PC-9 (cell line): ENCODE measurements at regions not wholly inside any gene's neighbourhood (a gene's known extent, or its start where the extent isn't known, plus 50 kb on each side); places are given as distances from the start of the nearest gene placed in this dataset.
"Not testable (repeated sequence)": the region's sequence is repeated elsewhere in the genome, so short reads cannot be mapped to it uniquely, and the experiment has no call there.

ENCODE experiments used
- BruUV-seq: library from RNA; stranded (reverse); fragments of 400-500 nt; replicated peaks from 2 replicates; lab custom pipeline; 2021; lab: Mats Ljungman, UMichigan
- CTCF ChIA-PET: fragments of 300-600 bp; sonication (Branson Sonifier 250); formaldehyde crosslinking; loops from one replicate; lab custom pipeline; 2022; ENCODE audit warnings: antibody characterized with exemption; lab: Charles Lee
- POLR2A ChIA-PET: fragments of 300-600 bp; sonication (Branson Sonifier 250); formaldehyde crosslinking; loops from one replicate; lab custom pipeline; 2022; ENCODE audit warnings: antibody characterized with exemption; ENCODE audit not compliant: unreplicated experiment; lab: Charles Lee
- DNase-seq, 2 experiments: peaks; one replicate each; pipeline versions ENCODE4 v3.0.0 to v3.0.0-alpha.2; 2015 to 2022; ENCODE audit warnings: mixed read lengths in 1 of 2
- H2AFZ ChIP-seq: fragments of 200-600 bp; sonication (generic); 2 replicates; pipeline ENCODE4 v1.8.1; 2017; ENCODE audit warnings: antibody characterized with exemption
- H3F3A ChIP-seq: fragments of 200-600 bp; sonication (generic); 2 replicates; pipeline ENCODE4 v1.8.1; 2017; ENCODE audit warnings: antibody characterized with exemption, mild to moderate bottlenecking, low read depth; ENCODE audit not compliant: insufficient read depth
- H3K27ac ChIP-seq: fragments of 200-600 bp; sonication (generic); 2 replicates; pipeline ENCODE4 v1.6.1; 2016; ENCODE audit warnings: mixed run types
- H3K27me3 ChIP-seq: fragments of 200-600 bp; sonication (generic); 2 replicates; pipeline ENCODE4 v1.6.1; 2016; ENCODE audit warnings: low read depth, mixed run types; ENCODE audit not compliant: insufficient read depth
- H3K36me3 ChIP-seq: fragments of 200-600 bp; sonication (generic); 2 replicates; pipeline ENCODE4 v1.6.1; 2016; ENCODE audit warnings: low read depth, mixed run types
- H3K4me1 ChIP-seq: fragments of 200-600 bp; sonication (generic); replicated peaks from 2 replicates; pipeline ENCODE4 v1.6.1; 2016; ENCODE audit warnings: mixed run types; ENCODE audit not compliant: insufficient read depth
- H3K4me2 ChIP-seq: fragments of 200-600 bp; sonication (generic); 2 replicates; pipeline ENCODE4 v1.6.1; 2017; ENCODE audit warnings: mixed run types
- H3K4me3 ChIP-seq: fragments of 200-600 bp; sonication (generic); 2 replicates; pipeline ENCODE4 v1.6.1; 2016; ENCODE audit warnings: mixed run types
- H3K79me2 ChIP-seq: fragments of 200-600 bp; sonication (generic); 2 replicates; pipeline ENCODE4 v1.6.1; 2017; ENCODE audit warnings: low read depth, mixed run types
- H3K9me2 ChIP-seq: fragments of 200-600 bp; sonication (generic); 2 replicates; pipeline ENCODE4 v1.8.1; 2017; ENCODE audit warnings: mild to moderate bottlenecking; ENCODE audit not compliant: insufficient read depth
- H3K9me3 ChIP-seq: fragments of 200-600 bp; sonication (generic); 2 replicates; pipeline ENCODE4 v1.8.1; 2016; ENCODE audit warnings: low read depth; ENCODE audit not compliant: insufficient read depth
- H4K20me1 ChIP-seq: fragments of 200-600 bp; sonication (generic); 2 replicates; pipeline ENCODE4 v1.8.1; 2017; ENCODE audit not compliant: insufficient read depth
- CTCF ChIP-seq: fragments of 200-600 bp; sonication (generic); conservative IDR thresholded peaks from 2 replicates; pipeline ENCODE4 v1.6.1; 2017; ENCODE audit warnings: mixed run types, antibody characterized with exemption, mild to moderate bottlenecking, moderate library complexity
- EZH2 ChIP-seq: fragments of 200-600 bp; sonication (generic); IDR thresholded peaks from 2 replicates; pipeline ENCODE4 v1.8.0; 2017; ENCODE audit warnings: antibody characterized with exemption, low read depth
- intact Hi-C: fragments of 100-400 bp; cut with micrococcal nuclease; formaldehyde crosslinking; loops from one replicate; pipeline ENCODE4 v1.10.0; 2022; ENCODE audit not compliant: unreplicated experiment

GRCh38 chr5:28397502-28397941, 1359.1 kb upstream of the CDH9 start:
- H2AFZ ChIP-seq = peak overlapping the region; percentile 29; the same call in 1 of the 2 replicates
- ChIA-PET POLR2A (interaction anchor here (0.6 kb wide), 1 partner anchor 11 kb away, joined by 5 read pairs; no protein-coding TSS in a partner anchor), CTCF (no interaction called here)
- TF ChIP-seq EZH2 = no peak
- no peak for TF ChIP-seq CTCF
- no peak overlapping the region for H3K27ac ChIP-seq
- no peak overlapping the region for H3K4me3 ChIP-seq
- no peaks in the 10 kb centered on the region for H3K36me3 ChIP-seq
- intact Hi-C loops = no loop called here
- peak in 1 of 2 experiments; percentile 20 for DNase-seq
- H4K20me1 ChIP-seq = no peaks in the 10 kb centered on the region
- BruUV-seq = no TSS peak
- no peaks in the 10 kb centered on the region for H3K9me2 ChIP-seq
- H3K4me2 ChIP-seq = no peak overlapping the region
- no peaks in the 10 kb centered on the region for H3K79me2 ChIP-seq
- H3K4me1 ChIP-seq = no peaks in the 10 kb centered on the region
- H3K27me3 ChIP-seq = no peaks in the 10 kb centered on the region
- no peaks in the 10 kb centered on the region for H3K9me3 ChIP-seq
- no peaks in the 10 kb centered on the region for H3F3A ChIP-seq

DNA sequence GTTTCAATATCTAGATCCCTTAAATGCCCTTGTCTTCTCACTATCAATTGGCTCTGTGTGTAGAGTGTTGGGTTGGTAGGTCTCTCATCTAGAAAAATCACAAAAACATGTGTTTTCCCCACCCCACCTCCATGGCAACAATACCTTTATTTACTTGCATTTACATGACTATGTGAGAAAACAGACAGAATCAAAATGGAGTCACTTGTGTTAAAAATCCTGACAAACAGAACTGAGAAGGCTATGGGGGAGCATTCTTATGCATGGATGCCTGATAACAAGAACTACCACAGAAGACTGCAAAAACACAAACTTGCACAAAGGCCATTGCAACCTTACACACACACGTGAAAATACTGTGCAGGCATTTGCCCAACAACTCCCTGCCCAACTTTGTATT, 1352.9 kb upstream of the CDH9 start:
- BruUV-seq = no TSS peak

DNA sequence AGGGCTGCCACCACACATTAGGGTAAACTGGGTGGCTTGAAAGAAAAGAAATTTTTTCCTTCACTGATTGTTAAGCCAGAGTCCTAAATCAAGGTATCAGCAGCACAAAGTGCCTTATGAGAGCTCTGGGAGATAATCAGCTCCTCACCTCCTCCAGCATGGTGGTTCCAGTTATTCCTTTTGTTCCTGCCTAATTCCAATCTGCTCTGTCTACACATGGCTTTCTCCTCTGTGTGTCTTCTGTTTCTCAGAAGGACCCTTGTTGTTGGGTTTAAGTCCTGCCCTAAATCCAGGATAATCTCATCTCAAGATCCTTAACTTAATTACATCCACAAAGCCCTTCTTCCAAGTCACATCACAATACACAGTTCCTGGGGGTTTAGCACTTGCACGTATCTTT, 1352.0 kb upstream of the CDH9 start:
- H3K79me2 ChIP-seq = no peaks in the 10 kb centered on the region
- no peaks in the 10 kb centered on the region for H4K20me1 ChIP-seq
- H3K9me2 ChIP-seq = peaks cover 5% of the 10 kb centered on the region; the same call in 1 of the 2 replicates
- no TSS peak for BruUV-seq
- POLR2A ChIA-PET = no interaction called here
- CTCF ChIA-PET = no interaction called here
- H3K4me1 ChIP-seq = no peaks in the 10 kb centered on the region
- H2AFZ ChIP-seq = no peak overlapping the region
- no peak overlapping the region for H3K4me2 ChIP-seq
- no peak overlapping the region for H3K27ac ChIP-seq
- H3K9me3 ChIP-seq = no peaks in the 10 kb centered on the region
- no peak for TF ChIP-seq CTCF
- no peak for TF ChIP-seq EZH2
- no peaks in the 10 kb centered on the region for H3K27me3 ChIP-seq
- DNase-seq = no peak
- H3K4me3 ChIP-seq = no peak overlapping the region
- H3F3A ChIP-seq = no peaks in the 10 kb centered on the region
- intact Hi-C loops = no loop called here
- H3K36me3 ChIP-seq = no peaks in the 10 kb centered on the region

More for the DNA sequence above, 1352.9 kb upstream of the CDH9 start:
- ChIA-PET POLR2A (no interaction called here), CTCF (no interaction called here)
- Histone ChIP-seq H3F3A (no peaks in the 10 kb centered on the region), H3K9me2 (no peaks in the 10 kb centered on the region), H3K36me3 (no peaks in the 10 kb centered on the region), H3K27ac (no peak overlapping the region), H3K4me2 (no peak overlapping the region), H3K9me3 (no peaks in the 10 kb centered on the region), H3K79me2 (no peaks in the 10 kb centered on the region), H4K20me1 (no peaks in the 10 kb centered on the region), H3K4me1 (no peaks in the 10 kb centered on the region), H3K4me3 (no peak overlapping the region), H2AFZ (no peak overlapping the region), H3K27me3 (no peaks in the 10 kb centered on the region)
- TF ChIP-seq EZH2 (no peak), CTCF (no peak)
- DNase-seq = no peak
- intact Hi-C loops = no loop called here

- DNase-seq, H3K4me1 ChIP-seq, H3K4me3 ChIP-seq, POLR2A ChIA-PET, CTCF ChIA-PET, H3K9me3 ChIP-seq, H3K36me3 ChIP-seq, H3K79me2 ChIP-seq, H3F3A ChIP-seq, H3K4me2 ChIP-seq, H3K27me3 ChIP-seq, H4K20me1 ChIP-seq, H3K27ac ChIP-seq, BruUV-seq, H2AFZ ChIP-seq, H3K9me2 ChIP-seq, intact Hi-C loops: not testable (repeated sequence)
Measured at GRCh38 chr5:28389727-28390126, 1351.3 kb upstream of the CDH9 start.
